T-helper 2 cell (primary cell): ENCODE measurements at regions not wholly inside any gene's neighbourhood (a gene's known extent, or its start where the extent isn't known, plus 50 kb on each side); places are given as distances from the start of the nearest gene placed in this dataset.
"Not testable (repeated sequence)": the region's sequence is repeated elsewhere in the genome, so short reads cannot be mapped to it uniquely, and the experiment has no call there.

Experiments
- DNase-seq, 5 experiments: peaks; one replicate each; pipeline versions ENCODE4 v3.0.0 to v3.0.0-alpha.2; 2012 to 2022

DNA sequence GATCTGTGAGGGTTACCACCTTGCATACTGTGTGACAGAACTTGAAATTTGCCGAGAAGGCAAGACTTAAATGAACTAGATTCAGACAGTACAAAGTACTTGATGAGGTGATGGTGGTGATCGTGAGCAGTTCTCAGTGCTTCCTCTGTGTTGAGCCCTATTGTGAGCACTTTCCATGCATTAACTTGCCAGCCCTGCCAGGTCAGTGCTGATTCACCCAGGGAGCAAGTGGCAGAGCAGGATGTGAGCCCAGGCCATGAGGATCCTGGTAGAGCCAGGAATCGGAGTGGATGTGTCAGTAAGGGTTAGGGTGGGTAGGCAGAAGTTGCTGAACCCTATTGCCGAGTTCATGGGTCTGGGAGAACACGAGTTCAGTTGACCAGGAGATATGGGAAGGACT is 4545.7 kb upstream of the TPTE start:
- not testable (repeated sequence) for DNase-seq

DNA sequence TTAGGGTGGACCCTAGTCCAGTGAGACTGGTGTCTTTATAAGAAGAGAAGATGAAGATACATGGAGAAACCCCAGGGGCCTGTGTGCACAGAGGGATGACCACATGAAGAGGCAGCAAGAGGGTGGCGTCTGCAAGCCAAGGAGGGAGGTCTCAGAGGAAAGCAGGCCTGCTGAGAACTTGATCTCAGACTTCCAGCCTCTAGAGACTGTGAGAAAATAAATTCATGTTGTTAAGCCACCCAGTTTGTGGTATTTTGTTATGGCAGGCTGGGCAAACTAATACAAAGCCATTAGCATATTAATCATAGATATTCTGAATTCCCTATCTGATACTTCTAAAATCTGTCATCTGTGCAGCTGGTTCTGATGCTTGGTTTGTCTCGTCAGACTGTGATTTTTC is 4523.8 kb upstream of the TPTE start:
- DNase-seq: not testable (repeated sequence)

GRCh38 chr21:6015422-6016057 is 4505.8 kb upstream of the TPTE start:
- DNase-seq: not testable (repeated sequence)

DNA sequence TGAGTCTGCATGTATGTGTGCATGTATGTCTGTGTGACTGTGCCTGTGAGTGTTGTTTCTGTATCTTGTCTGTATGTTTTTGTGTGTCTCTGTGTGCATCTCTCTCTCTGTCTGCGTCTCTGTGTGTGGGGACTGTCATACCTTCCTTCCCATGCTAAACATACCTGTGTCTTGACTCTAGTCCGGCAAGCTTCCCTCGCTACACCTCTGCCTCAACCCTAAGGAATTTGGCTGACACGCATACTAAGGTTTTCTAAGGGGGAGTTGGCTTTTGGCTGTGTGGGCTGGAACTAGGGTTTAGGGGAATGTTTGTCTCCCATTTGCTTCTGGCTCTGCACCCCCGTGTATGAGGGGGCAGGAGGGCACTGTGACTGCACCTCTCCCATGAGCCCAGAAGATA is 4500.9 kb upstream of the TPTE start:
- not testable (repeated sequence) for DNase-seq

DNA sequence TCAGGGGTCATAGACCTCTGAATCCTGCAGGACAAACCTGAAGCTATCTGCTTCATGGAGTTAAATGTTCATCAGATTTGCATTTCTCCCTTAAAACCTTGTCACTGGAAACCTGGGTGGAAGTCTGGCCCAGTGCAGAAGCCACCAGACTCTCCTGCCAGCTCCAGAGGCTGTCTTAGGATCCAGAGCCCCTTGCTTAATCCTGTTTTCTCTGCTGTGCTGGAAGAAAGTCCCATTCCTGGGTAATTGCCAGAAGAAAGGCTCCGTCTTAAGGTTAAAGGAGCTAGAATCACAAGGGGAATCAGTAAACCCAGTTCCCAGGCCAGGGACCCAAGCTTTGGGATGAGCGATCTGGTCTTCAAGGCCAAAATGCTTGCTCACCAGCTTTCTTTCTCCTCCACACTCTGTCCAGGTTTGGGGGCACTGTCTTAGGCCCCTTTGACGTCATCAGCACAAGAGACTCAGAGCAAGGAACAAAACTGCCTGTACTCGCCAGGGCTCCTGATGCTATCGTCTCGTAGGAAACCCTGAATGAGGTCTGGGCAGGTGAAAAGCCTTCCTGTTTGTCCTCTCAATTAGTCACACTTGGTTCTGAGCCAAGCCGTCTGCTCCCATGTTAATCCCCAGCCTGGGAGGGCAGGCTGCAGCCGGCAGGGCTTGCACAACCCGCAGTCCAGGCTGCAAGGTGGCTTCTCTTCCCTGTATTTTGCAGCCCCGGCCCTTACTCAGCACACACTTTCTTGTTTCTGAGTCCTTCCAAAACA is 4500.2 kb upstream of the TPTE start:
- DNase-seq: not testable (repeated sequence)

DNA sequence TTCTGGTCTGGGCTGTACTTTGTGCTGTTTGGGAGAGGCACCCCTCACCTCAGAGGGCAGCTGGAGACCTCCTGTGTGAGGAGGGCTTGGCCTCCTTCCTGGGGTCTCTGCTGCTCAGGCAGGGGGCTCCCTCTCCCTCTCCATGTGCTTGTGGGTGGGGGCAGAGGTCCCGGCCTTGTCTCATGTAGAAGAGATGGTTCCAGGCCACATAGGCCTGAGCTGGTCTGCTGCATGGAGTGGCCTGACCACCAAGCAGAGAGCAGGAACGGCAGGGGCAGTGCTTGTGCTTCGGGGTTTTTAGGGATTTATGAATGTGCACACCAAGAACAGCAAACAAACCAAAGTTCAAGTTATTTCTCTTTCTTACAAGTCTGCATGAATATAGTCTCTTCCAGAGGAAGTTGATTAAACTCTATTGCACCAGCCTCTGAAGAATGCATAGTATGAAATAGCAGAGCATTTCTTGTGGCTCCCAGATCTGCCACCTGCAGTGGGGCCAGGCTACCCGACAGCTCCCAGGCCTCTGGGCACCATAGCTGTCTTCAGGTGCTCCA is 4499.6 kb upstream of the TPTE start:
- DNase-seq: not testable (repeated sequence)

GRCh38 chr21:6023331-6023730 is 4498.1 kb upstream of the TPTE start:
- not testable (repeated sequence) for DNase-seq

DNA sequence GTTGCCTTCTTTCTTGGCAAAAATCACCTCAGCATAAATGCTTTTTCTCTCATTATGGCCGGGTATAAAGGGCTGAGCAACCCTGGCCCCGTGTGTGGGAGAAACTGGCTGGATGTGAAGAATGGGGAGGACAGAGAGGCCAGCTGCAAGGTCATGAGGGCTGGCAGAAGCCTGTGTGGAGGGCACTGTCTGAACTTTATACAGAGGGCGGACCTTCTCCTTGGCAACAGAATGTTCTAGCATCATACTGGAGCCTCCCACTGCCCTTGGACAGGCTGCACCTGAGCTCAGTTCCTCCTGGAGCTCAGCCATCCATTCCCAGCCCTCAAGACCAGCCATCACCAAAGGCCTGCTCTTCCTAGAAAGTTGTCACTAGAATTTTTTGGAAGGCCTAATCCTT is 4496.2 kb upstream of the TPTE start:
- DNase-seq: not testable (repeated sequence)

DNA sequence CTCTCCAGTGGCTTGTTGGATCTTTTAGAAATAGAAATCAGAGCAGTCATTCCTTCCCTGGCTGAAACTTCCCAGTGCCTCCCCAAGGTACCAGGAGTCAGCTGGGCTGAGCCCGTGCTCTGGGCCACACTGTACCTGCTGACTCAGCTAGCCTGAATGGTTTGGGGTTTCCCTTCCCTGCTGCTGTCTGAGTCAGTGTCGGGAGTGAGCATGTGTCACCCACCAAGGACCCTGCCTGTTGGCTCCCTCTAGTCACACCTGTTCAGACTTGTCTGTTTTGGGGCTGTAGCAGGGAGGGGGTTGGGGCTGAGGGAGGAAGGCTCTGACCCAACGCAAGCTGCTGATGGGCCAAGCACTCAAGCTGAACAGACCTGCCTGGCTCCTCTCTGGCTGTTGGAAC is 4493.9 kb upstream of the TPTE start:
- DNase-seq: not testable (repeated sequence)

- DNase-seq: not testable (repeated sequence)
Measured at GRCh38 chr21:6034124-6034678, 4487.2 kb upstream of the TPTE start.

- not testable (repeated sequence) for DNase-seq
Measured at GRCh38 chr21:6034820-6035473, 4486.4 kb upstream of the TPTE start.

GRCh38 chr21:6035474-6036155 is 4485.8 kb upstream of the TPTE start:
- DNase-seq: not testable (repeated sequence)

GRCh38 chr21:6039224-6039623 is 4482.2 kb upstream of the TPTE start:
- DNase-seq: not testable (repeated sequence)

DNA sequence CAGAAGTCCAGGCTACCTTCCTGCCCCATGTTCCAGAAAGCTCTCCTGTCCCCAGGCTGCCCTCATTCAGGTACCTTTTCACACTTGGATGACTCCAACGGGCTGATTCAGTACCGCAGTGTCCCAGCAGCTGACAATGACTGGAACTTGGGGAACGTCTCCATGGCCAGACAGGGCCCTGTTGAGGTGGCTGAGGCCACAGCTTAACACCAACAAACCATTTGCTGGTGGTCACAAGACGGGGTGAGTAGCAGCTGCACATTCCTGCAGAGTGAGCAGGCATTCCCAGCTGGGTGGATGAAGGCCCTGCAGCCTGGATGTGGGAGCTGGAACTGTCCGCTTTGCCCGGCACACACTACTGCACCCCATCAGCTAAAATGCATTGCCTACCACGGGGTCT is 4481.3 kb upstream of the TPTE start:
- DNase-seq: not testable (repeated sequence)

GRCh38 chr21:6043430-6044275 is 4477.7 kb upstream of the TPTE start:
- DNase-seq: not testable (repeated sequence)

- DNase-seq: not testable (repeated sequence)
Measured at GRCh38 chr21:6044695-6045094, 4476.7 kb upstream of the TPTE start.

GRCh38 chr21:6049930-6050329 is 4471.5 kb upstream of the TPTE start:
- not testable (repeated sequence) for DNase-seq

DNA sequence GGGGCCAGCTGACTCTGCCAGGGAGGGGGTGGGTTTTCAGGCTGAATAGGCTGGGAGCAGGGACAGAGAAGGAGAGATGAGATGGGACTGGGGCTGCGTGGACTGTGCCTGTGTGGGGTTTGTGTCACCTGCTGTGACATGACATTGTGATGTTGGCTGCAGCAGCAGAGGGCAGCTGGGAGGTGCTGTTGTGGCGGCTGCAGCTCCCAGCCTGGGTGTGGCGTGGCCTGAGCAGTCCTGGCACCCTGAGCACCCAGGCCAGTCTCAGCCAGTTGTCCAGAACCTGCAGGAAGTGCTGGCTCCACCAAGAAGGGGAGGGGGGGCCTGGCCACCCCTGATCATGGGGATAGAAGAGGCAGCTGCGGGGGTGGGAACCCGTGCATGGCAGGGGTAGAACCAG is 4469.3 kb upstream of the TPTE start:
- DNase-seq: not testable (repeated sequence)

GRCh38 chr21:6053145-6053544 is 4468.2 kb upstream of the TPTE start:
- not testable (repeated sequence) for DNase-seq

DNA sequence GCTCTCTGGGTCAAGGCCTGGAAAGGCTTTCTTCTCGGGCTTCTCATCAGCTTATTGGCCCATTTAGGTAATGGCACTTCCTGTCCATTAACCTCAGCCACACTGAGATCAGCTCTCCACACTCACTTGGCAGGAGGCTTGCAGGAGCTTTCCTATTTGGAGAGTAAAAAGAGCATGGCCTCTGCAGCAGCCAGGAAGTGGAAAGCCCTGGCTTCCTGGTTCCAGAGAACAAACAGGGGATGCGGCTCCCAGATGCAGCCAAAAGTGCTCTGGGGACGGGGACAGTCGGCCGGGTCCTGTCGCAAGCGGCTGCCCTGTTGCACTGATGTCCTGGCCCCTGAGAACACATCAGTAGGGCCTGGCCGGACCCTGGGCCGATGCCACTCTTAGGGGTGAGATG is 4462.4 kb upstream of the TPTE start:
- DNase-seq: not testable (repeated sequence)

- not testable (repeated sequence) for DNase-seq
Measured at GRCh38 chr21:6060054-6060681, 4461.2 kb upstream of the TPTE start.
